NCI-H128 (cell line): ENCODE measurements at regions not wholly inside any gene's neighbourhood (a gene's known extent, or its start where the extent isn't known, plus 50 kb on each side); places are given as distances from the start of the nearest gene placed in this dataset.
"Not testable (repeated sequence)": the region's sequence is repeated elsewhere in the genome, so short reads cannot be mapped to it uniquely, and the experiment has no call there.

Experiments used
- DNase-seq: peaks from one replicate; lab custom pipeline; 2025; ENCODE audit not compliant: unreplicated experiment; lab: John Stamatoyannopoulos, UW

GRCh38 chr15:23750179-23750578, 63.1 kb upstream of the NDN start:
- no peak for DNase-seq

- DNase-seq, result no peak
Measured at GRCh38 chr15:23750776-23751175, 63.7 kb upstream of the NDN start.

DNA sequence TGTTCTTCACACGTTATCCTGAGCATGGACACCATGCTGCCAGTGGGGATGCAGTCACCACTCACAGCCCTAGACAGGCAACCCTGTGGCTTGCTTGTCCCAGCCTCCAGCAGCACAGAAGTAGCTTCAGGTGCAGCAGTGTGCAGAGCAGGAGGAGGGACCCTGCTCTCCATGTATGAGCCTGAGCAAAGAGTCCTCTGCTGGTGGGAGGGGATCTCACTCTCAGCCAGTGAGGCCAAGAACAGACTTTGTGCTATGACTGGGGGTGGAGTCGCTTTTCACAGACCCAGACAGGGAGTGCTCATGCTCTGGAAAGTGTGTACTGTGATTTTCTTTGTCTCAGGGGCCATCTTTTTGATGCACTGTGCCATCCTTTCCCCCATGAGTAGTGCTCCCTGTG, 66.1 kb upstream of the NDN start:
- DNase-seq, result no peak

GRCh38 chr15:23758891-23759290, 71.8 kb upstream of the NDN start:
- DNase-seq, result no peak

GRCh38 chr15:23760024-23760423, 72.9 kb upstream of the NDN start:
- DNase-seq, result no peak

GRCh38 chr15:23761386-23761785, 74.3 kb upstream of the NDN start:
- DNase-seq, result no peak

DNA sequence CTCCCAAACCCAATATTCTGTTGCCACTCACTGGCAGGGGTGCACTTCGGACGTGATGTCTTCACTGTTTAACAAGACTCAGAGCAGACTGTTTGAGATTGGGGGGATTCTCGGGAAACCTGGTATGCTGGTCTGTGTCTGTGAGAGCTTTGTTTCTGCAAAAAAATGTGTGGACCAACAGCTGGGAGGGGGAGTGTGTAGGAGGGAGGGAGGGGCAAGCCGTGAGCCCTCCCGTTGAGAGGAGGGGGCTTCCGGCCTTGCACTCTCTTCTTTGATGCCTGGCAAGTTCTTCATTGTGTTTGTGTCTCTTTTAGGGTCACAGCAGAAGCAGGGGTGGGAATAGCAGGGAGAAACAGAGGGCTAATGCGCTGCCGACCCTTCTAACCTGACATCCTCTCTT, 74.9 kb upstream of the NDN start:
- DNase-seq, result no peak

DNA sequence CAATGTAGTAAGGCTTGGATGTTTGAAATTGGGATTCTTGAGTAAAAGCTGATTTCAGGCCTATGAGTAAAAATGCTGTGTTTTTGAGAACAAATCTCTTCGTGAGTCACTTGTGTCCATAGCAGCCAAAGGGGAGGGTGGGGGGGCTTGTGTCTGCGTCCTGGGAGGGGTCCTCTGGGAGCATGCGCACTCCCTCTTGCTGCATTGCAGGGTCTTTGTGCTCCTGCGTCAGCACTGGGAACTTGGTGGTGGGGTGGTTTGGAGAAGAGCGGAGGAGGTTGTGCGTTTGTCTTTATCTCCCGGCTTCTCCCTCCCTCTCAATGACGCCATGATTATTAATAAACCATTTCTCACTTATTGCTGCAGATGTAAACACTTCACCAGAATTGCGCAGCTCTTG, 75.9 kb upstream of the NDN start:
- DNase-seq, result no peak

DNA sequence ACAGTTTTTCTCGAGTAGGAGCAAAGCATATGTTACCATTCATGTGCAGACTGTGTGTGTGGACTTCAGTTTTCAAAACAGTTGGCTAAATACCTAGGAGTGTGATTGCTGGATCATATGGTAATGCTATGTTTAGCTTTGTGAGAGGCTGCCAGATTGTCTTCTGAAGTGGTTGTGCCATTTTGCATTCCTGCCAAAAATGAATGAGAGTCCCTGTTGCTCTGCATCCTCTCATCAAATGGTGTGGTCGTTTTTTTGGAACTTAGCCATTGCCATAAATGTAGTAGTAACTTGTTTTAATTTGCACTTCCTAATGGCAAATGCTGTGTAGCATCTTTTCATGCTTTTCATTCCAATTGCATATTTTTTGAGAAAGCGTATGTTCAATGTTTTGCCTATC, 77.2 kb upstream of the NDN start:
- no peak for DNase-seq

DNA sequence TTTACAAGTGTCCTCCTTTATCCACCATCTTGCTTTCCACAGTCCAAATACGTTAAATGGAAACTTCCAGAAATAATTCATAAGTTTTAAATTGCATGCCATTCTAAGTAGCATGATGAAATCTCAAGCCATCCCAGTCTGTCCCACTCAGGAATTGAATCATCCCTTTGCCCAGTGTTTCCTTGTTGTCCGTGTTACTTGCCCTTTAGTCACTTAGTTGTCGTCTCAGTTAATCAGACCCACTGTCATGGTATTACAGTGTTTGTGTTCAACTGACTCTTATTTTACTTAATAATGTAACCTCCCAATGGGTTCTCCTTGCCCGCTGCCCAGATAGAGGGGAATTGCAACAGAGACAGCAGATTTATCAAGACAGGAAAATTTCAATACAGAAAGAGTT, 77.6 kb upstream of the NDN start:
- no peak for DNase-seq

- DNase-seq, result not testable (repeated sequence)
Measured at GRCh38 chr15:23766779-23767178, 79.7 kb upstream of the NDN start.

- DNase-seq, result no peak
Measured at GRCh38 chr15:23773093-23773492, 86.0 kb upstream of the NDN start.

- no peak for DNase-seq
Measured at GRCh38 chr15:23787346-23788105, 100.4 kb upstream of the NDN start.

DNA sequence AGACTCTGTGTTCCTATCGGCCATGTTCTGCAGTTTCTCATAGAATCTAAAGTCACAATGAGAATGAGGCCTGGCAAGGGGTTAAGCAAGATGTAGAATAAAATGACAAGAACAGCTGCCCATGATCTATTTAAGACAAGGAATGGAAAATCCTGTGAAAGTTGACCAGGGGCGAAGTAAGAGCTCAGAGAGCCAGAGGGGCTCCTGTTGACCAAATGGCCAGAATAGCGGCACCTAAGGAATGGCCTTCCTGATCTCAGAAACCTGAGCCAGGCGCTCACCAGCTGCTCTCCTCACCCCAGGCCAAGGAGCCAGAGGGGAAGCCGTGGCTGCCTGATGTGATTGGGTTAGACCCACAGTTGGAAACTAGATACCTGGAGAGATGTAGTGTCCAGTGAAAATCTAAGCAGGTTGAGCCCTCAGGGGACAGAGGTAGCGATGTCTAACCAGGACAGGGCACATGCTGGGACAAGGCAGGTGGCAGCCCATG, 106.1 kb upstream of the NDN start:
- no peak for DNase-seq

GRCh38 chr15:23797747-23798446, 110.8 kb upstream of the NDN start:
- no peak for DNase-seq

GRCh38 chr15:23801881-23802280, 114.8 kb upstream of the NDN start:
- no peak for DNase-seq

DNA sequence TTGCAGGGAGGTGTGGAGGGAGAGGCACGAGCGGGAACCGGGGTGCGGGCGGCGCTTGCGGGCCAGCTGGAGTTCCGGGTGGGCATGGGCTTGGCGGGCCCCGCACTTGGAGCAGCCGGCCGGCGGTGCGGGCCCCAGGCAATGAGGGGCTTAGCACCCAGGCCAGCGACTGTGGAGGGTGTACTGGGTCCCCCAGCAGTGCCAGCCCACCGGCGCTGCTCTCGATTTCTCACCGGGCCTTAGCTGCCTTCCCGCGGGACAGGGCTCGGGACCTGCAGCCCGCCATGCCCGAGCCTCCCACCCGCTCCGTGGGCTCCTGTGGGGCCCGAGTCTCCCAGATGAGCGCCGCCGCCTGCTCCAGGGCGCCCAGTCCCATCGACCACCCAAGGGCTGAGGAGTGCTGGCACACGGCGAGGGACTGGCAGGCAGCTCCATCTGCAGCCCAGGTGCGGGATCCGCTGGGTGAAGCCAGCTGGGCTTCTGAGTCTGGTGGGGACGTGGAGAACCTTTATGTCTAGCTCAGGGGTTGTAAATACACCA, 115.9 kb upstream of the NDN start:
- not testable (repeated sequence) for DNase-seq

GRCh38 chr15:23806980-23807379, 119.9 kb upstream of the NDN start:
- DNase-seq, result no peak

GRCh38 chr15:23823508-23823907, 136.4 kb upstream of the NDN start:
- DNase-seq, result no peak

- DNase-seq, result no peak
Measured at GRCh38 chr15:23828786-23829185, 141.7 kb upstream of the NDN start.

DNA sequence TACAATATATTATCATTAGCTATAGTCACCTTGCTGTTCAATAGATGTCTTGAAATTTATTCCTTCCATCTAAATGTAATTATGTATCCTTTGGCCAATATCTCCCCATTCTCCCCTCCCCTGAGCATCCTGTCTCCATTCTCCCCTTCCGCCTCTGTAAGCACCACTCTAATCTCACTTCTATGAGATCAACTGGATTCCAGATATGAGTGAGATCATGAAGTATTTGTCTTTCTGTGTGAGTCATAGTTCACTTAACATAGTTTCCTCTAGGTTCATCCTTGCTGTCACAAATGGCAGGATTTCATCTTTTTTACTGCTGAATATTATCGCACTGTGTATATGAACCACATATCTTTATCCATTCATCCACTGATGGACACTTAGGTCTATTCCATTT, 148.8 kb upstream of the NDN start:
- DNase-seq, result no peak

DNA sequence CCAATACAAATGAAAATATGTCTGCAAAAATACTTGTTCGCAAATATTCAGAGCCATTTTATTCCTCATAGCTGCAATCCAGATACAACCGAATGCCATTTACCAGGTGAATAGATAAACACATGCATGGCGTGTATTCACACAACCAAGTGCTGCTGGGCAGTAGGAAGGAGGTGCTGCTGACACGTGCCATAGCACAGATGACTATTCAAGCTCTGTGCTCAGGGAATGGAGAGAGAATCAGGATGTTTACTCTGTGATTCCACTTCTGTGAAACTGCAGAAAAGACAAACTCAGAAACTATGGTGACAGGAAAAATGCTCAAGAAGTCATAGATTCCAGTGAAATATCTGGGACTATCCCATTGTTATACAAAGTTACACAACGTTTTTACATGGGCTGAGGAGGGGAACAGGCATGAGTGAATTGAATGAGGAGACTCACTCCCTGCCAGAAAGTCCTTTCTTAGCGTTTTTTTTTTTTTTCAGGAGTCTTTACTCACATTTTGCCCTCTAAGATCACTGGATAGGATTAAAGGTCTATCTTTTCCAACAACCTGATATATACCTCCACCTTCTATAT, 152.9 kb upstream of the NDN start:
- DNase-seq, result no peak
